ENCODE measurements at regions not wholly inside any gene's neighbourhood (a gene's known extent, or its start where the extent isn't known, plus 50 kb on each side); places are given as distances from the start of the nearest gene placed in this dataset.

- no peak for DNase-seq
- WGBS, 5 donors = 79 to 100% (median 92%) methylated on average over 3 of the region's 3 CpGs
- peaks cover 0 to 15% (median 0%) of the 10 kb centered on the region in 6 donors for H3K4me1 ChIP-seq
- H3K36me3 ChIP-seq = no peaks in the 10 kb centered on the region
- no peaks in the 10 kb centered on the region for H3K27me3 ChIP-seq (replicated peaks in 1 of 7)
- no peak overlapping the region for H3K27ac ChIP-seq
- H3K4me3 ChIP-seq = no peak overlapping the region
- intact Hi-C loops (cut with DNase I; ENCODE audit: low total_unique reads) = no loop called here
- TF ChIP-seq POLR2AphosphoS5 (IDR thresholded peaks at IDR 0.05) (no peak), CTCF (IDR thresholded peaks at IDR 0.05 in 8 of 11, conservative IDR thresholded peaks at IDR 0.05 in 3 of 11) (no peak), POLR2A (IDR thresholded peaks at IDR 0.05) (no peak)
- no peaks in the 10 kb centered on the region for H3K9me3 ChIP-seq
Measured at GRCh38 chrX:20434986-20435385, 168.3 kb upstream of the RPS6KA3 start.

GRCh38 chrX:20433388-20433775, 166.7 kb upstream of the RPS6KA3 start:
- H3K4me1 ChIP-seq = peaks cover 0 to 15% (median 0%) of the 10 kb centered on the region in 6 donors
- TF ChIP-seq POLR2AphosphoS5 (IDR thresholded peaks at IDR 0.05) (no peak), POLR2A (IDR thresholded peaks at IDR 0.05) (no peak), CTCF (IDR thresholded peaks at IDR 0.05 in 8 of 11, conservative IDR thresholded peaks at IDR 0.05 in 3 of 11) (no peak)
- WGBS, 5 donors = 69 to 100% (median 77%) methylated on average over 1 of the region's 1 CpG
- DNase-seq = no peak
- no peaks in the 10 kb centered on the region for H3K9me3 ChIP-seq
- H3K27ac ChIP-seq = peak overlapping the region in 3 of 8 donors; percentile 9 to 54 (median 39)
- no peaks in the 10 kb centered on the region for H3K36me3 ChIP-seq
- no peaks in the 10 kb centered on the region for H3K27me3 ChIP-seq (replicated peaks in 1 of 7)
- intact Hi-C loops (cut with DNase I; ENCODE audit: low total_unique reads) = no loop called here
- no peak overlapping the region for H3K4me3 ChIP-seq

GRCh38 chrX:20432746-20433387, 166.2 kb upstream of the RPS6KA3 start:
- no peak for TF ChIP-seq POLR2A (IDR thresholded peaks at IDR 0.05)
- no peak for TF ChIP-seq POLR2AphosphoS5 (IDR thresholded peaks at IDR 0.05)
- TF ChIP-seq CTCF (IDR thresholded peaks at IDR 0.05 in 8 of 11, conservative IDR thresholded peaks at IDR 0.05 in 3 of 11) = no peak
- intact Hi-C loops (cut with DNase I; ENCODE audit: low total_unique reads) = no loop called here
- Histone ChIP-seq H3K4me3 (no peak overlapping the region), H3K36me3 (no peaks in the 10 kb centered on the region), H3K4me1 (peaks cover 0 to 13% (median 0%) of the 10 kb centered on the region in 6 donors), H3K9me3 (no peaks in the 10 kb centered on the region), H3K27me3 (replicated peaks in 1 of 7) (no peaks in the 10 kb centered on the region), H3K27ac (peak overlapping the region in 3 of 8 donors; percentile 33 to 54 (median 39))
- 31 to 60% (median 52%) methylated on average over 2 of the region's 2 CpGs for WGBS, 5 donors
- no peak for DNase-seq

GRCh38 chrX:20432048-20432447, 165.3 kb upstream of the RPS6KA3 start:
- intact Hi-C loops (cut with DNase I; ENCODE audit: low total_unique reads) = no loop called here

More at GRCh38 chrX:20432048-20432447, 165.3 kb upstream of the RPS6KA3 start:
- DNase-seq = no peak
- H3K36me3 ChIP-seq = no peaks in the 10 kb centered on the region
- no peaks in the 10 kb centered on the region for H3K9me3 ChIP-seq
- no peaks in the 10 kb centered on the region for H3K27me3 ChIP-seq (replicated peaks in 1 of 7)
- peaks cover 0 to 11% (median 0%) of the 10 kb centered on the region in 6 donors for H3K4me1 ChIP-seq
- TF ChIP-seq CTCF (IDR thresholded peaks at IDR 0.05 in 8 of 11, conservative IDR thresholded peaks at IDR 0.05 in 3 of 11) (no peak), POLR2A (IDR thresholded peaks at IDR 0.05) (no peak), POLR2AphosphoS5 (IDR thresholded peaks at IDR 0.05) (no peak)
- no peak overlapping the region for H3K4me3 ChIP-seq
- no peak overlapping the region for H3K27ac ChIP-seq
- WGBS, 5 donors = 68 to 92% (median 85%) methylated on average over 3 of the region's 3 CpGs

Data from spleen (tissue), 11 donors.